GM21367 (cell line): ENCODE measurements at regions not wholly inside any gene's neighbourhood (a gene's known extent, or its start where the extent isn't known, plus 50 kb on each side); places are given as distances from the start of the nearest gene placed in this dataset.
"Not testable (repeated sequence)": the region's sequence is repeated elsewhere in the genome, so short reads cannot be mapped to it uniquely, and the experiment has no call there.

ENCODE experiments used
- ATAC-seq: cut with Tn5 transposase; IDR thresholded peaks from one replicate; pipeline ENCODE4 v1.9.1; 2021; ENCODE audit not compliant: unreplicated experiment

GRCh38 chr13:82654143-82654542 lies 1228.1 kb downstream of the SLITRK1 start:
- no peak for ATAC-seq

GRCh38 chr13:82647540-82647939 lies 1234.7 kb downstream of the SLITRK1 start:
- ATAC-seq, result no peak

DNA sequence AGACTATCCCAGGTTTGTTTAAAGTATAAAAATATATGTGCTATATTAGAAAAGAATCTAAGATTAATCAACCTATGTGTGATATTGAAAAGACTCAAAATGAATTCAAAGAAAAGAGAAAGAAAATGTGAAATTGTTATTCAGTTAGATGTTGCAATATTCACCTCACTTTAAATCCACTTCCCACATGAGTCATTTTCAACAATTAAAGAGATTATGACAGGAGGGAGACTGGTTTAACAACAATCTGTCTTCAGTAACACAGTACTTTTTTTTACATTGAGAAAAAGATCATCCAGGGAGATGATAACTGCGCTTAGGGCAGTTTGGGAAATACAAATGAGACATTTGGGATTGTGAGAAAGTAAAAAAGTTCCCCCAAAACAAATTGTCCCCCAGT lies 1246.2 kb downstream of the SLITRK1 start:
- no peak for ATAC-seq

- ATAC-seq, result no peak
These were observed 1247.3 kb downstream of the SLITRK1 start for GRCh38 chr13:82634946-82635345.

DNA sequence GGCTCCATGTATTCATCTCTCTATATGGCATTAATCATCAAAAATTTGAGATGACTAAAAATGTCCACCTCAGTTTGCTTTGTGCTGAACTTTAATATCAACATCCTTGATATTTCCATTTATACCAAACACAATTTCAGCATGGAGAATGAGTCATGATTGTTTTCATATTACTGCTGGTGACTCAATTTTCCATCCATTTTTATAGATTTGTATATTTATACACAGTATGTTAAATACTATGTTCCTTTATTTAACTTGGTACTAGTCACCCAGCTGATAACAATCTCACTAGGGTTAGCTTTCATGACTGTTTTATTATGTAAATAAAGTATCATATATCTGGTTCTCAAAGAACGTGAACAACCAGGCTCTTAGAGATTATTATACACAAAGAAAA lies 1255.1 kb downstream of the SLITRK1 start:
- ATAC-seq, result no peak

GRCh38 chr13:82625717-82626116 lies 1256.6 kb downstream of the SLITRK1 start:
- ATAC-seq, result no peak

GRCh38 chr13:82615043-82615442 lies 1267.2 kb downstream of the SLITRK1 start:
- no peak for ATAC-seq

GRCh38 chr13:82614086-82614485 lies 1268.2 kb downstream of the SLITRK1 start:
- ATAC-seq, result no peak

DNA sequence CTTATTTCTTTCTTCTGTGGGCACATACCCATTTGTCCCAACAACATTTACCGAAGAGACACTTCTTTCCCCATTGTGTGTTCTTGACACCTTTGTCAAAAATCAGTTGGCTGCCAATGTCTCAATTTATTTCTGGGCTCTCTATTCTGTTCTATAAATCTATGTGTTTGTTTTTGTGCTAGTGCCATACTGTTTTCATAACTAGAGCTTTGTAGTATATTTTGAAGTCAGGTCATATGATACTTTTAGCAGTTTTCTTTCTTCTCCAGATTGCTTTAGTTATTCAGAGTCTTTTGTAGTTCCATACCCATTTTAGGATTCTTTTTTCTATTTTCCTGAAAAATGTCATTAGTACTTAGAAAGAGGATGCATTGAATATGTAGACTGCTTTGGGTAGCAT lies 1276.3 kb downstream of the SLITRK1 start:
- ATAC-seq, result no peak

GRCh38 chr13:82597747-82598146 lies 1284.5 kb downstream of the SLITRK1 start:
- no peak for ATAC-seq

- ATAC-seq, result no peak
These were observed 1289.0 kb downstream of the SLITRK1 start for GRCh38 chr13:82593239-82593638.

DNA sequence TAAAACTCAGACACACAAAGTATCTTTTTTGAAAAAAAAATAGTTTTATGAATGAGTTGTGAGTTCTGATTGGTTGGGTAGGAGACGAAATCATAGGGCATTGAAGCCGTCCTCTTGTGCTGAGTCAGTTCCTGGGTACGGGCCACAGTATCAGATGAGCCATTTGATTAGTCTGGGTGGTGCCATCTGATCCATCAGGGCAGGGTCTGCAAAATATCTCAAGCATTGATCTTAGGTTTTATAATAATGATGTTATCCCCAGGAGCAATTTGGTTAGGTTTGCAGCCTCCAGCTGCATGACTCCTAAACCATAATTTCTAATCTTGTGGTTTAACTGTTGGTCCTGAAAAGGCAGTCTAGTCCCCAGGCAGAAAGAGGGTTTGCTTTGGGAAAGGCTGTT lies 1310.6 kb downstream of the SLITRK1 start:
- no peak for ATAC-seq

DNA sequence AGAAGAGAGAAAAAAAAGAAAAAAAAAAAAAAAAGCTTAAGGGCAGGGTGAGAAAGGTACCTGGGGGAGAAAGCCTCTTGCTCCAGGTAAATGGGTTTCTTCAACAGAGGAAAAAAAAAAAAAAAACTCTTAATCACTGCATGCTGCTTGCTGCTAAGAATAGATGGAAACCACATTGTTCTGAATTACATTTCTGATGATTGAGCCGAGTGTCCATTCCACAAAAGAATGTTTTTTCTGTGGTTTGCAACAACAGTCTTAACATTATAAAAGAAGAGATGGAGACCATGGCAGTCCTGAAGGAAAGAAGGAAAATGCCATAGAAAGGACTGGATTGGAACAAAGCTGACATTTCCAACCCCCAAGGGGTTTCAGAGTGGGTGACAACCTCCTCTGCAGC lies 1312.7 kb downstream of the SLITRK1 start:
- ATAC-seq, result no peak

DNA sequence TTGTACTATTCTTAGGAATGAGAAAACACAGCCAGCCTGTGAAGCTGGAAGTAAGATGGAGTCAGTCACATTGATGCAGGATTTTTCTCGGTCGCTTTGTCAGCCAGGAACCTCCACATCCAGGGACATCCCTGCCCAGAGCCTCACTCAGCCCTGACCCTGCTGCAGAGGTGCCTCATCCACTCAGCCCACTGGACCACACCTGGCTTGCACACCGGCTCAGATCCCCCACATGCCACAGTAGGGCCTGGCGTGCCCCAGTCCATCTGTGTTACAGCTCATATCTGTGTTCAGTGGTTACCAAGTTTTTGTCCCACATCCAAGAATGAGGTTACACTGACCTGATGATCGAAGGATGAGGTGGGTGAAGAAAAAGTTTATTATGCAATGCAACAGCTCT lies 1315.4 kb downstream of the SLITRK1 start:
- no peak for ATAC-seq

GRCh38 chr13:82565201-82565600 lies 1317.1 kb downstream of the SLITRK1 start:
- ATAC-seq, result no peak

- no peak for ATAC-seq
These were observed 1321.4 kb downstream of the SLITRK1 start for GRCh38 chr13:82560889-82561288.

GRCh38 chr13:82522872-82523271 lies 1359.4 kb downstream of the SLITRK1 start:
- ATAC-seq, result no peak

GRCh38 chr13:82506805-82507414 lies 1375.4 kb downstream of the SLITRK1 start:
- no peak for ATAC-seq

DNA sequence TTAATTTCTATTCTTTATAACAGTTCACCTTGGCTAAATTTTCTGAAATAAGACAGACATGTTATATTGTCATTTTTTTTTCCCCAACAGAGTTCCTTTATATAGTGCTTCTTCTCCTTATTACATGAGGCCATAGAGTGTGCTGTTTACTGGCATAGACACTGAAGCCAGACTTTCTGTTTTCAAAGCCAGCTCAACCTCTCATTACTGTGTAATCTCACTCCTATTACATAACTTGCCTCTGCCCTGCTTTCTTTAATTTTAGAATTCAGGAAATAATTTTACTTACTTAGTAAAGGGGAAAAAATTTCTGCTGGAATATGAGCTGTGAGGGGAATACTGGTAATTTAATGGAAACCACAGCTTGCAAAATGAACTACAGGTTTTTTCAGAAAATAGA lies 1380.4 kb downstream of the SLITRK1 start:
- no peak for ATAC-seq

- no peak for ATAC-seq
These were observed 1401.9 kb downstream of the SLITRK1 start for GRCh38 chr13:82480415-82480814.

GRCh38 chr13:82477436-82477835 lies 1404.8 kb downstream of the SLITRK1 start:
- no peak for ATAC-seq

GRCh38 chr13:82467626-82468025 lies 1414.6 kb downstream of the SLITRK1 start:
- no peak for ATAC-seq

DNA sequence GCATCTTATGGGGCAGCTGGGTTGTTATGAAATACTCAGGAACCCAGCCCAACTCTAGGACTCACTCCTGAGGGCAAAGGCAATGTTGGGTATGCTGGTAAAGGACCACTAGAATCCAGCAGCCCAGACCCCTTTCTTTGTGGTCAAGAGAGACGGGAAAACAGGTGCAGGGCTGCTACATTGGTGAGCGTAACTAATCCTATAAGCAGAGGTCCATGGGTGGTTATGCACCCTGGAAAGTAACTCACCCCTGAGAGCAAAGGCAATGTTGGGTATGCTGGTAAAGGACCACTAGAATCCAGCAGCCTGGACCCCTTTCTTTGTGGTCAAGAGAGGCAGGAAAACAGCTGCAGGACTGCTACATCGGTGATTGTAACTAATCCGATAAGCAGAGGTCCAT lies 1422.7 kb downstream of the SLITRK1 start:
- ATAC-seq, result not testable (repeated sequence)
